Activated naive CD8-positive, alpha-beta T cell (primary cell): ENCODE measurements at regions not wholly inside any gene's neighbourhood (a gene's known extent, or its start where the extent isn't known, plus 50 kb on each side); places are given as distances from the start of the nearest gene placed in this dataset.
"Not testable (repeated sequence)": the region's sequence is repeated elsewhere in the genome, so short reads cannot be mapped to it uniquely, and the experiment has no call there.

ENCODE experiments used
- H3K27ac Mint-ChIP-seq: one replicate; pipeline ENCODE4 v1.8.0; 2021; ENCODE audit warnings: mixed read lengths
- H3K27me3 Mint-ChIP-seq: one replicate; pipeline ENCODE4 v1.8.0; 2021; ENCODE audit warnings: mixed read lengths
- H3K36me3 Mint-ChIP-seq: one replicate; pipeline ENCODE4 v1.8.0; 2021; ENCODE audit warnings: mixed read lengths
- H3K4me1 Mint-ChIP-seq: one replicate; pipeline ENCODE4 v1.8.0; 2021; ENCODE audit warnings: low read depth, mixed read lengths
- H3K4me3 Mint-ChIP-seq: one replicate; pipeline ENCODE4 v1.8.0; 2021; ENCODE audit warnings: mild to moderate bottlenecking, mixed read lengths
- H3K9me3 Mint-ChIP-seq: one replicate; pipeline ENCODE4 v1.8.0; 2021; ENCODE audit warnings: low read depth, mixed read lengths

DNA sequence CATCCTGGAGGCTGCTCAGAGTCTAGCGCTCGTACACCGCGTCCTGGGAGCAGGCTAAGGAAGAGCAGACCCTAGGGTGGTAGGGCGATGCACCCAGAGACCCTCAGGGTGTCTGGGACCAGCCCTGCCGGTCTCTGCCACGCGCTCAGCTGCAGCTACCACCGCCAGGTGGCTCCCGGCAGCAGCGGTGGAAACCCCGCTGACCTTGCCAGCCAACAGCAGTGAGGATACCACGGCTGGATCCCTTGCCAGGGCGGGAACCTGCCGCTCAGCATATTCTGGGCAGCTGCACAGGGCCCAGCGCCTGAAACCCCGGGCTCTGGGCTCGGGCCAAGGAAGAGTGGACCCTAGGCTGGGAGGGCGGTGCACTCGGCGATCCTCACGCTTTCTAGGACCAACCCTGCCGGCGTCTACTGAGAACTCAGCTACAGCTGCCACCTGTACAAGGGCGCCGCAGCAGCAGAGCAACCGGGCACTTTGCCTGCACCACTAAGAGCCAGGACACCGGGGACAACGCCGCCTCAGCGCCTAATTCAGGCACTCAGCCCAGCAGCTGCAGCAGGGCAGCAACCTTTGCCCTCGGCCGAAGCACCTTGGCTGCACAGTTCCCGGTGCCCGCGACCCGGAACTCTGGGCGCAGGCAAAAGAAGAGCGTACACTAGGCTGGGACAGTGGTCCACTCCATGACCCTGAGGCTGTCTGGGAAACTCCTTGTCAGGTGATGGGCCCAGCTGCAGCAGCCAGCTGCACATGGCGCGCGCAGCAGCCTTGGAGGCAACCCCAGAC, 80.8 kb downstream of the POTEB2 start:
- H3K9me3 Mint-ChIP-seq, H3K4me3 Mint-ChIP-seq, H3K27ac Mint-ChIP-seq, H3K4me1 Mint-ChIP-seq, H3K27me3 Mint-ChIP-seq, H3K36me3 Mint-ChIP-seq: not testable (repeated sequence)

DNA sequence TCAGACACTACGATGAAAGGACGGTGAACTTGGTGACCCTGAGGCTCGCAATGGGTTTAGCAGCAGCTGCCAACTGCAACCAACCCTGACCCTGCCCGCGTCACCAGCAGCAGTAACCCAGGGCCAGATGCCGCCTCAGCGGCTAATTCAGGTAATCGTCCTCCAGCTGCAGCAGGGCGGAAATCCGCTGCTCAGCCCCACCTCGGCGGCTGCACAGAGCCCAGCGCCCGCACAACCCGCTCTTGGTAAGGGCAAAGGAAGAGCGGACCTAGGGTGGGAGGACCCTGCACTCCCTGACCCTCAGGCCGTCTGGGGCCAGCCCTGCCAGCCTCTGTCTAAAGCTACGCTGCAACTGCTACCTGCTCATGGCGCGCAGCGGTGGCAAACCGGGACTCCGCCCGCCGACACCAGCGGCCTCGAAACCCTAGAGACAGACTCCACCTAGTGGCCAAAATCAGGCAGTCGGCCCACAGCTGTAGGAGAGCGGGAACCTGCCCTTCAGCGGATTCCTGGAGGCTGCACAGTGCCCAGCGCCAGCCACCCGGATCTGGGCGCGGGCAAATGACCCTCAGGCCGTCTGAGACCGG, 82.4 kb downstream of the POTEB2 start:
- H3K27ac Mint-ChIP-seq, H3K4me1 Mint-ChIP-seq, H3K27me3 Mint-ChIP-seq, H3K36me3 Mint-ChIP-seq, H3K4me3 Mint-ChIP-seq, H3K9me3 Mint-ChIP-seq: not testable (repeated sequence)

DNA sequence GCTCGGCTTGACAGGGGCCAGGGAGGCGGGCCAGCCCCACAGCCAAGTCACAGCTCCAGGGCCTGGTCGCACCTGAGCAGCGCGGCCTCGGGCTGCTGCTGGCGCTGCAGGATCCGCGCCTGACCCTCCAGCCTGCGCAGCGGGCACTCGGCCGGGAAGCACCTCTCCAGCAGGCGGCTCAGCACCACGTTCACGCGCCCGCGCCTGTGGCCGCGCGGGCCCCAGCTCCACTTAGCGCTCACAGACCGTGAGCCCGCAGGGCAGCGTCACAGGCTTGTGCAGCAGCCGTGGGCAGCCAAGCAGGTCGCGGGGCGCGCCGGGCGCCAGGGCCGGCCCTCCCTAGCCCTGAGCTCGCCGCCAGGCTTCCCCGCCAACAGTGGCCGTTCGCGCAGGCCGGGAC, 90.7 kb downstream of the POTEB2 start:
- H3K27me3 Mint-ChIP-seq, result not testable (repeated sequence)

DNA sequence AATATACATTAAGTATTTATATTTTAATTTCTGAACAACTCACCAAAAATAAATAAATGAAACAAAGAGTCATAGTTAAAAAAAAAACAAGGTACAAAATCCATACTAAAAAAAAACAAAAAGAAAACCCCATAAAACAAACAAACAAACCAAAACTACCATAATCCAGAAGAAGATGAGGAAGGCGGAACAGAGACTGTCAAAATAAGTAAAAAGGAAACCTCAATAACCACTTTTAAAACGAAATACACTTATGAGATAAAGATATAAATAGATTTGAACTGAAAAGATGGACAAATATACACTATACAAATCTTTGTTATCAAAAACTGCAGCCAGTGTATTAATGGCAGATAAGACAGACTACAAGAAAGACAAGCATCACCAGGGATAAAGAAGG, 98.2 kb downstream of the POTEB2 start:
- H3K36me3 Mint-ChIP-seq, H3K4me1 Mint-ChIP-seq, H3K9me3 Mint-ChIP-seq, H3K27me3 Mint-ChIP-seq, H3K4me3 Mint-ChIP-seq, H3K27ac Mint-ChIP-seq: not testable (repeated sequence)

More for the DNA sequence above, 90.7 kb downstream of the POTEB2 start:
- not testable (repeated sequence) for H3K9me3 Mint-ChIP-seq, H3K4me1 Mint-ChIP-seq, H3K36me3 Mint-ChIP-seq, H3K27ac Mint-ChIP-seq, H3K4me3 Mint-ChIP-seq

DNA sequence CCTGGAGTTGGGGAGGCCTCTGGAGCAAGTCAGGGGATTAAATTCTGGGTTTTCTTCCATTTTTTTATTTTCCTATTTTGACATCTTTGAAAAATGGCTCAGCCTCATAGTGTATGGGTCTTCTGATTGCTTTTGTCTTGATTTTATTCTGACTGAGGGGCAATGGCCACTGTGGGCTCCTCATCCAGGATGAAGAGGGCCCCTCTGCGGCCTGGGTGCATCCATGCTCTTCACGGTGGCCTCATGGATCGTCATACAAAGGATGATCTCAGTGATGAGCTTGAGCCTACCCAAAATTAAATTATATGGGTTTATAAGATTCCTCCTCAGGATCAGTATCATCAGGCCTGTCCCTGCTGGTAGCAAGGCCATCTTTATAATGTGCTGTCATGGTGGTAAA, 103.7 kb downstream of the POTEB2 start:
- H3K27me3 Mint-ChIP-seq, H3K36me3 Mint-ChIP-seq, H3K27ac Mint-ChIP-seq, H3K4me3 Mint-ChIP-seq, H3K4me1 Mint-ChIP-seq, H3K9me3 Mint-ChIP-seq: not testable (repeated sequence)

DNA sequence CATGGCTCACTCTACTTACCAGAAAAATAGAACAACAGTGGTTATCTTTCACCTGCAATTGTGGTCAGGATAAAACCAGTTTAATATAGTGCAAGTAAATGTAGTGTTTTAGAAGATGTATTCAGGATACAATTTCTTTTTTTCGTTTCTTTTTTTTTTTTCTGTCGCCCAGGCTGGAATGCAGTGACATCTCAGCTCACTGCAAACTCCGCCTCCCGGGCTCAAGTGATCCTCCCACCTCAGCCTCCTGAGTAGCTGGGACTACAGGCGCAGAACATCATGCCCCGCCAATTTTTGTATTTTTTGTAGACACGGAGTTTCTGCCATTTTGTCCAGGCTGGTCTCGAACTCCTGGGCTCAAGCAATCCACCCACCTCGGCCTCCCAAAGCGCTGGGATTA, 109.7 kb downstream of the POTEB2 start:
- H3K4me3 Mint-ChIP-seq, result peak overlapping the region; percentile 5
- not testable (repeated sequence) for H3K27ac Mint-ChIP-seq, H3K9me3 Mint-ChIP-seq

DNA sequence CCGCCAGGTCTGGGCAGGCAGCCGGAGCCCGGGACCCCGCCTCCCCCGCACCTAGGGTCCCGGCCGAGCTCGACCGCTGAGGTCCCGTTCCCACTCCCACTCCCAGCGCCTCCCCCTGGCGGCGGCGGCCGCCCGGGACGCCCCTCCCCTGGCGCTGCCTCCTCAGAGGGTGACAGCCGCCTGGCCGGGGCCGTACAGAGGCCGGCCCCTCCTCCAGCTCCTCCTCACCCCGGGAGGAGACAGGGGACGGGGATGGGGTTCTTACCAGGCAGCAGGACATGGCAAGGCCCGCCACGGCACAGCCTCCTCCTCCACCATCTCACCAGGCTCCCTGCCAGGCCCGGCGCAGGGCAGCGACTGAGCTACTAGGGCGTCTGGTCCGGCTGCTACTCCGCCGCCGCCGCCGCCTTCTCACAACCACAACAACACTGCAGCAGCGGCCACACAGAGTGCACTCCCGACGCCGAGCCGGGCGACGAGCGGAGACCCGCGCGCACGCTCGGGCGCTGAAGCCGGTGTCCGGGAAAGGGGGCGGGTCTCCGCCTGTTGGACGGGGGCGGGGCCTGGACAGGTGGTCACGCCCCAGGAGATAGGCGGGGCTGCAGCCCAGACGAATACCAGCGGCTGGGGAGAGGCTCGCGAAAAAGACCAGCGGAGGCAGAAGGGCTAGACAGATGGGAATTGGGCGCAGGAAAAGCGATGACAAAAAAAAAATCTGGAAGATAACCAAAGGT, 110.3 kb downstream of the POTEB2 start:
- peak overlapping the region; percentile 5 for H3K4me3 Mint-ChIP-seq
- H3K36me3 Mint-ChIP-seq, H3K27ac Mint-ChIP-seq, H3K27me3 Mint-ChIP-seq, H3K9me3 Mint-ChIP-seq, H3K4me1 Mint-ChIP-seq: not testable (repeated sequence)

More for the DNA sequence above, 109.7 kb downstream of the POTEB2 start:
- H3K36me3 Mint-ChIP-seq, H3K27me3 Mint-ChIP-seq, H3K4me1 Mint-ChIP-seq: not testable (repeated sequence)

DNA sequence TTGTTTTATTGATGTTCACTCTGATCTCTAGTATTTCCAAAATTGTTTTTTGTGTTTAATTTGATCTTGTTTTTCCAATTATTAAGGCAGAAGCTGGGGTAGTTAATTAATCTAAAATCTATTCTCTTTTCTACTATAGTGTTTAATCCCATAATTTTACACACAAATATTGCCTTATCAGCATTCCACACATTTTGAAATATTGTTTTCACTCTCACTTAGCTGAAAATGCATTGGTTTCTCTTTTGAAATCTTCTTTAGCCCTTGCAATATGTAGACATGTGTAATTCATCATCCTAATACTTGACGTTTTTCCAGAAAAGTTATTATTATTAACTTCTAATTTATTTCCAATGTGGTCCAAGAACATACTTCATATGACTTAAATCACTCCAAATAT, 132.6 kb downstream of the POTEB2 start:
- H3K4me3 Mint-ChIP-seq, H3K4me1 Mint-ChIP-seq, H3K27ac Mint-ChIP-seq, H3K36me3 Mint-ChIP-seq, H3K9me3 Mint-ChIP-seq, H3K27me3 Mint-ChIP-seq: not testable (repeated sequence)
